Activated CD4-positive, alpha-beta T cell treated with anti-CD3 and anti-CD28 coated beads, Interleukin-2, amount 10 ng/mL, durations not matched to agents 24 days and 14 days (primary cell): ENCODE measurements at regions not wholly inside any gene's neighbourhood (a gene's known extent, or its start where the extent isn't known, plus 50 kb on each side); places are given as distances from the start of the nearest gene placed in this dataset.

Experiments used
- DNase-seq: peaks from one replicate; pipeline ENCODE4 v3.0.0; 2022
- H3K27ac Mint-ChIP-seq: one replicate; pipeline ENCODE4 v1.8.0; 2022; ENCODE audit warnings: mild to moderate bottlenecking, mixed read lengths
- H3K27me3 Mint-ChIP-seq: one replicate; pipeline ENCODE4 v1.8.0; 2022; ENCODE audit warnings: mixed read lengths
- H3K36me3 Mint-ChIP-seq: one replicate; pipeline ENCODE4 v1.8.0; 2022; ENCODE audit warnings: low read depth, mild to moderate bottlenecking, mixed read lengths
- H3K4me1 Mint-ChIP-seq: one replicate; pipeline ENCODE4 v1.8.0; 2021; ENCODE audit warnings: mixed read lengths
- H3K4me3 Mint-ChIP-seq: one replicate; pipeline ENCODE4 v1.8.0; 2022; ENCODE audit warnings: mild to moderate bottlenecking, moderate library complexity, mixed read lengths
- H3K9me3 Mint-ChIP-seq: one replicate; pipeline ENCODE4 v1.8.0; 2021; ENCODE audit warnings: mixed read lengths
- intact Hi-C: fragments of 100-400 bp; cut with micrococcal nuclease; formaldehyde crosslinking; loops from one replicate; pipeline ENCODE4 v1.15.1; 2023

DNA sequence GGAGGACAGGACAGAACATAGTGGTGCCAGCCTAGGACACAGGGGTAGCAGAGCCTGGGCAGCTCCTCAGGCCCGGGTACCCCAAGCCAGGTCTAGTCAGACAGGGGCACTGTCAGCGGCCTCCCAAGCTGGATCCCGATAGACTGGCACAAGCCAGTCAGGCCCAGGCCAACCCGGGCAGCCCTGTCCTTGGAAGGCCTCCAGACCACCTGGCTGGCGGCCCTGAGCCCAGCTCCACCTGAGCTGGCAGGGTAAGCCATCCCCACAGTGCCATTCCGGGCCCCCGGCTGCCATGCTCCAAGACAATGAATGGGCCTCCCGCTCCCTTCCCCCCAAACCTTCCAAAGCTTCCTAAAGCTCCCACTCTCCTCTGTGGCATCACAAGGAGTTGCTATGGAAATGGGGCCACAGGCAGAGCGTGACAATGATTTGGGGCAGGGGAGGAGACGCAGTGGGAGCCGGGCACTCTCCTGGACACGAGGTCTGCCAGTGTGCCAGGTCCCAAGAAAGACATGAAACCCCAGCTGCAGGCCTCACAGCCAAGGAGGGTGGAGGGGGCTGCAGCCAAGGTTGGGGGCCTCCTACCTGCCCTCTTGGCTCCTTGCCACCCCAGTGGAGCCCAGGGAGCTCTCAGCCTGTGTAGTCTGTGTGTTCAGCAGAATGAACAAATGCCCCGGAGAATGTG lies 165.6 kb upstream of the LINGO1 start:
- H3K4me1 Mint-ChIP-seq: peaks cover 4% of the 10 kb centered on the region
- no peaks in the 10 kb centered on the region for H3K9me3 Mint-ChIP-seq
- no peak overlapping the region for H3K4me3 Mint-ChIP-seq
- DNase-seq: no peak
- H3K36me3 Mint-ChIP-seq: no peaks in the 10 kb centered on the region
- intact Hi-C loops: no loop called here
- H3K27ac Mint-ChIP-seq: no peak overlapping the region
- no peaks in the 10 kb centered on the region for H3K27me3 Mint-ChIP-seq

DNA sequence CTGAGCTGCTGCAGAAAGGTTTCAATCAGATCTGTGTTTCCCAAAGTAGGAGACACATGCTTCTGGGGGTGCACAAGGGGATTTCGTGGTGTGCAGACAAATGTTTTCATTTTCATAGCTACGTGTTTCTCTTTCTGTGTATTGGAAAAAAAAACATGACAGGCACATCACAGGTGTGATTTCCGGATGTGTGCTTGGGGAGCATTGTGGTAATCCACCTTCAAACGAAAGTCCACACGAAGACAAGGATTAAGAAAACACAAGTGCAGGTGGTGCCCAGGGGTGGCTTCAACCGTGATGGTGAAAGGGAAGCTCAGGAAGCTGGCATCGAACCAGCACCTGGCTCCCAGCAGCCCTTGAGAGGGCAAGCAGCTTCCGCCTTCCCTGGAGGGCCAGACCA lies 164.6 kb upstream of the LINGO1 start:
- no peak for DNase-seq
- intact Hi-C loops: no loop called here
- Mint-ChIP-seq H3K4me1 (peaks cover 4% of the 10 kb centered on the region), H3K27me3 (no peaks in the 10 kb centered on the region), H3K27ac (no peak overlapping the region), H3K4me3 (no peak overlapping the region), H3K36me3 (no peaks in the 10 kb centered on the region), H3K9me3 (no peaks in the 10 kb centered on the region)

DNA sequence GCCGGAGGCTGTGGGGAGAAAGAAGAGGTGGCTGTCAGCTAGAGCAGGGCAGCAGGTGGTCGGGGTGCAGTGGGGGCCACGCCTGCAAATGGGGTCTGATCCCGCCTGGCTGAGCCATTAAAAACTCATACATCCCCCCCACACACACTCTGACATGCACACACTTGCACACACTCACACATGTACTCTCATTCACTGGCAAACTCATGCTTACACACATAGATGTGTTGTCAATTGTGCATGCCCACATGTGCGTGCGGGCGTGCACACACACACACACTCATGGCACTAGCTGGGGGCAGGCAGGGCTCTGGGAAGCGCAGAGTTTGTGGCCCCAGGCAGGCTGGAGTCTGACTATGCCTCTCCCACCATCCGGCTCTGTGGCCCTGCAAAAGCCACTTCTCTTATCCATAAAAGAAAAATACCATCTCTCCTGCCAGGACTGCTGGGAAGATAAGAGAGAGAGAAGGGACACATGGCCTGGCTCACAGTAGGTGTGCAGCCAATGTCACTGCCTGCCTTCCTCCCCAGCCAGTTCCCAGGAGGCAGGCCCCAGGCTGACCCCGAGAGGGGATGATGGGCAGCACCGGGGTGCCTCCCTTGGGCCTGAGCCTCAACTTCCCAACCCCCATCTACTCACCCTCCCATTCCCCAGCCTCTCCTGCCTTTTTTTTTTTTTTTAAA lies 163.5 kb upstream of the LINGO1 start:
- H3K27me3 Mint-ChIP-seq: no peaks in the 10 kb centered on the region
- H3K4me1 Mint-ChIP-seq: peaks cover 4% of the 10 kb centered on the region
- H3K9me3 Mint-ChIP-seq: no peaks in the 10 kb centered on the region
- DNase-seq: no peak
- no peak overlapping the region for H3K4me3 Mint-ChIP-seq
- no peaks in the 10 kb centered on the region for H3K36me3 Mint-ChIP-seq
- intact Hi-C loops: no loop called here
- no peak overlapping the region for H3K27ac Mint-ChIP-seq

DNA sequence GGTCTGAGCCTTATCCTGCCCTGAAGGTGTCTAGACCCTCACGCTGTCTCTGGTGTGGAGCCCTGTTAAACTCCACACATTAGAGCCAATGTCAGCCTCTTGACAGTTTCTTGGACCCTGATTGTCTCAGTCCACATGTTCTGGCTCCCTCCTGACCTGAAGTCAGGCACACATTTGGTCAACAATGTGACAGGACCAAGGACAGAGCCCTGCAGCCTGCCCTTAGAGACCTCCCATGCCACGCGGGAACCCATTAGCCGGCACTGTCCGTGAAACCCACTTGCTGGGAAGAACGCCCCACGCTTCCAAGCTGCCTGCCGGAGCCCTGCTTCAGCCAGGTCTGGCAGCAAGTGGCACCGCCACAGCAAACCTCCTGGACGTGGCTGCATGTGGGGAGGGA lies 162.7 kb upstream of the LINGO1 start:
- H3K9me3 Mint-ChIP-seq: no peaks in the 10 kb centered on the region

DNA sequence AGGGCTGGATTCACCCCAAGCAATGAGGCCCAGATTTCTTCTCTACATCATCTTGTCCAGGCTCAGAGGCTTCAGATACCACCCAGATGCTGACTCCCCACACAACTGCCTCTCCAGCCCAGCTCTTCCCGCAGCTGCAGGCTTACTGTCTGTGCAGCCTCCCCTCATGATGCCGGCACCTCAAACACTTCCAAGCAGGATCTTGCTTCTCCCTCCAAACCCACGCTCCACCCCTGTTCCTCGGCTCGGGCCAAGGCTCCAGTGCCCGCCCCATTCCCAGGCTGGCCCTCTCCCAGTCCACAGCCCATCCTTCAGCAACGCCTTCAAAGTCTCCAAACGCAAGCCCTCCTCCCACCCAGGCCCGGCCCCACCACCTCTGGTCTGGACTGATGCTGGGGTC lies 159.2 kb upstream of the LINGO1 start:
- no peak for DNase-seq
- H3K9me3 Mint-ChIP-seq: no peaks in the 10 kb centered on the region
- H3K27ac Mint-ChIP-seq: no peak overlapping the region
- H3K4me1 Mint-ChIP-seq: peaks cover 1% of the 10 kb centered on the region
- no peaks in the 10 kb centered on the region for H3K36me3 Mint-ChIP-seq
- H3K27me3 Mint-ChIP-seq: no peaks in the 10 kb centered on the region
- intact Hi-C loops: no loop called here
- no peak overlapping the region for H3K4me3 Mint-ChIP-seq

More for the DNA sequence above, 162.7 kb upstream of the LINGO1 start:
- Mint-ChIP-seq H3K4me1 (peaks cover 4% of the 10 kb centered on the region), H3K4me3 (no peak overlapping the region), H3K27me3 (no peaks in the 10 kb centered on the region), H3K27ac (no peak overlapping the region), H3K36me3 (no peaks in the 10 kb centered on the region)
- no peak for DNase-seq
- intact Hi-C loops: no loop called here

DNA sequence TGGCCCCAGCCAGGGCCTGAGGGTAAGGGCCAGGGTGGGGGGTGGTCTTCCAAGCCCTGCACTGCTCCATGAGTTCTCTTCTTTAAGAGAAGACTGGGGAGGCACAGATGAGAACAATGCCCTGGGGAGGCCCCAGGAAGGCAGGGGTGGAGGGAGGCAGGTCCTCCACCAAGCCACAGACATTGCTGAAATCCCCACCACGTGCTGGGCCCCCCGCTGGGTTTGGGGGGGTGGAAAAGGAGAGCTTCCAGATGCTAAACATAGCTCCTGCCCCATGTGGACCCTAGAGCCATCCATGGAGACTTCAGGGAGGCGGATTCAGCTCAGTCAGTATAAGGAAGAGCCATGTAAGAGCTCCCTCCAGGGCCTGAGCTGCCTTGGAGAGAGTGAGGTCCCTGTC lies 157.8 kb upstream of the LINGO1 start:
- H3K36me3 Mint-ChIP-seq: no peaks in the 10 kb centered on the region
- H3K27me3 Mint-ChIP-seq: no peaks in the 10 kb centered on the region
- no peak for DNase-seq
- no peak overlapping the region for H3K4me3 Mint-ChIP-seq
- intact Hi-C loops: no loop called here
- H3K27ac Mint-ChIP-seq: no peak overlapping the region
- no peaks in the 10 kb centered on the region for H3K4me1 Mint-ChIP-seq
- H3K9me3 Mint-ChIP-seq: no peaks in the 10 kb centered on the region

DNA sequence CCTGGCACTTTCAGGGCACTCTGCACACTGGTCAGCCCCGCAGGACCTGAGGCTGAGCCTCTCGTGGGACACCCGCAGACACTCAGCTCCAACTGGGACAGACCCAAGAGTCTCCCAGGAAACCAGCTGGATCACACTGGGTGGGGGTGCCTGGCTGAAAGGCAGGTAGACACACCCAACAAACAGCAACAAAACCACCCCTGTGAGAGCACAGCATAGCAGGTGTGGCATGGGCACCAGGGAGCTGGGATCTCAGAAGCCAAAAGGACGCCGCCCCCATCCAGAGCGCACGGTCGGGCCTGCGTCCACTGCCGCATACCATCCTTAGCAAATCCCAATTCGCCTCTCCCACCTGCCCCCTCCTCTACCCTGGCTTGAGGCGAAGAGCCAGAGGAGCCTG lies 154.2 kb upstream of the LINGO1 start:
- H3K4me1 Mint-ChIP-seq: no peaks in the 10 kb centered on the region
- intact Hi-C loops: no loop called here

DNA sequence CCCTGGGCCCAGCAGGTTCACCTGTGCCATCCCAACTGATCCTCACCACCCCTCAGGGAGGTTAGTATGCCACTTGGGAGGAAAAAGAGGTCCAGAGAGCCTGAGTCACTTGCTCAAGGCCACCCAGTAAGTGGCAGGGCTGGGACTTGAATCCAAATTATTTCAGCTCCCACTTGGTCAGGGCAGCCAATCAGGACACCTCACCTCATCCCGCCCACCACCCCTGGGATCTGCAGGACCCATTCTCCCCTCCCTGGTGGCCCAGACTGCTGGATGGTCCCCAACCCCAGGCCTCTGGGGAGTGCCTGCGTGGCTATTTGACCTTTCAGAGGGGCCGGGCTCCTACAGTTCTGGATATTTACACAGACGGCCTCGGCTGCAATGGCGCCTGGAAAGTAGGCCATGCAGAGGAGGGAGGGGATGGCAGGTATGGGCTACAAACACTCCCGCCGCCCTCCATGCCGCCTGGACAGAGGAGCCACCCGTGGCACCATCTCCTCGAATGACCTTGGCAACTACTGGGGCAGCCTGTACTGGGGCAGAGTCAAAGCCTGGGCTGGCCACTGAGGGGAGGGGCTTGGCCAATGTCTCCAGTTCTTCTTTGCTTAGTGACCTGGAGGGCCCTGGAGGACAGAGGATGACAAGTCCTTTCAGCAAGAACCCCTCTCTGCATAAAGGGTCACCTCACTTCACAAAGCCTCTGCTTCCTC lies 153.6 kb upstream of the LINGO1 start:
- intact Hi-C loops: no loop called here
- Mint-ChIP-seq H3K4me3 (no peak overlapping the region), H3K36me3 (no peaks in the 10 kb centered on the region), H3K9me3 (no peaks in the 10 kb centered on the region), H3K4me1 (no peaks in the 10 kb centered on the region), H3K27ac (no peak overlapping the region), H3K27me3 (no peaks in the 10 kb centered on the region)
- DNase-seq: no peak

More for the DNA sequence above, 154.2 kb upstream of the LINGO1 start:
- no peaks in the 10 kb centered on the region for H3K9me3 Mint-ChIP-seq
- H3K4me3 Mint-ChIP-seq: no peak overlapping the region
- no peak overlapping the region for H3K27ac Mint-ChIP-seq
- H3K36me3 Mint-ChIP-seq: no peaks in the 10 kb centered on the region
- H3K27me3 Mint-ChIP-seq: no peaks in the 10 kb centered on the region
- DNase-seq: no peak

DNA sequence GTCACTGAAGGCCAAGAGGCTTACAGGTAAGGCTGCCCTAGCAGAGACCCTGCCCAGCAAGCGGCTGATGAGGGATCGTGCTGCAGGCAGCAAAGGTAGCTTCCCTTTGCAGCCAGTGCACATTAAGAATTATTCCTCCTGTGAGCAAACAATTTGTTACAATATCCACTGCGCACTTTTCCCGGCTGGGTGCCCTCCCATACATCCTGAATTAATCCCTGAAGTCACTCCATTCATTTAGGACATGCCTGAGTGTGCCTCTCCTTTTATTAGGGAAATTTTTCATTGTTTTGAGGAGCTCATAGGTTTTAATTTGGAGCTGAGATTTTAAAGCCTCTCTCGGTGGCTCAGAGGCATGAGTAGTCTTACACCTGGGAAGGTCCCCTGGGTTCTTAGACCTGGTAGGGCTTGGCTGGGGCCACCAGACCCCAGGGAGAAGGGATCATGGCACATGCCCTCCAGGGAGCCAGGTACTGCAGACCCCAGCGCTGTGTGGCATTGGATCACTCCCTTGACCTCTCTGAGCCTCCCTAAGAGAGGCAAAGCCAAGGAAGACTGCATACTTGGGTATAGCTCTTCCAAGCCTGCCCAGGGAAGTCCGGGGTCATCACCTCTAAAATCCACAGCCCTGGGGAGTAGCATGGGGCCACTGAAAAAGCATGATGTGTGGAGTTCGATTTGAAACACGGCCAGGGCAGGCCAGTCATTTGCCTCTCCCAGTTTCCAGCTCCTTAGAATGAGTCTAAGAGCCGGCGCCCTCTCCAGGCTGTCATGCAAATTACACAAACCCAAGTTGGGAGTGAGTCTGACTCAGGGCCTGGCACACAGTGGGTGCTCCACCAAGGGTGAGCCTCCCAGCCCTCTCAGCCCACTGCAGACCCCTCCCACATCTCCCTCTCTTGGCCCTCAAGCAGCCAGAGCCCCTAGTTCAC lies 151.9 kb upstream of the LINGO1 start:
- no peaks in the 10 kb centered on the region for H3K4me1 Mint-ChIP-seq
- intact Hi-C loops: no loop called here
- H3K27ac Mint-ChIP-seq: no peak overlapping the region
- no peaks in the 10 kb centered on the region for H3K9me3 Mint-ChIP-seq
- no peaks in the 10 kb centered on the region for H3K27me3 Mint-ChIP-seq
- H3K36me3 Mint-ChIP-seq: no peaks in the 10 kb centered on the region
- DNase-seq: peak; percentile 59
- no peak overlapping the region for H3K4me3 Mint-ChIP-seq

DNA sequence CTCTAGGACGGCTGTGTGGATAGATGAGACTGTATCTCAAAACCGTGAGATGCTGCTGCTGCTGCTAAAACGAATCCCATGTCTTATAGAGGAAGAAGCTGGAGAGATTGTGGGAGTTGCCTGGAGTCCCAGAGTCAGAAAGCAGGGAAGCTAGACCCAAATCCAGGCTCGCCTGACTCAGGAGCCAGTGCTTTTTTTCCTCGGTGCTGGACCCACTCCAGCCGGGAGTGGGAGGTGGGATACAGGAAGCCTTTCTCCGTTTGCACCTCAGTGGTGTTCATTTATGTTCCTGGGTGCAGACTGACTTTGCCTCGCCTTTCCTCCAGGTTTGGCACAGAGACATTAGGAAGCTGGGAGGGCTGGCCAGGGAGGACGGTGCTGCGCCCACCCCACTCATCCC lies 150.9 kb upstream of the LINGO1 start:
- Mint-ChIP-seq H3K27ac (no peak overlapping the region), H3K9me3 (no peaks in the 10 kb centered on the region), H3K4me1 (no peaks in the 10 kb centered on the region), H3K27me3 (peaks cover 3% of the 10 kb centered on the region), H3K4me3 (no peak overlapping the region), H3K36me3 (no peaks in the 10 kb centered on the region)
- no peak for DNase-seq
- intact Hi-C loops: no loop called here

DNA sequence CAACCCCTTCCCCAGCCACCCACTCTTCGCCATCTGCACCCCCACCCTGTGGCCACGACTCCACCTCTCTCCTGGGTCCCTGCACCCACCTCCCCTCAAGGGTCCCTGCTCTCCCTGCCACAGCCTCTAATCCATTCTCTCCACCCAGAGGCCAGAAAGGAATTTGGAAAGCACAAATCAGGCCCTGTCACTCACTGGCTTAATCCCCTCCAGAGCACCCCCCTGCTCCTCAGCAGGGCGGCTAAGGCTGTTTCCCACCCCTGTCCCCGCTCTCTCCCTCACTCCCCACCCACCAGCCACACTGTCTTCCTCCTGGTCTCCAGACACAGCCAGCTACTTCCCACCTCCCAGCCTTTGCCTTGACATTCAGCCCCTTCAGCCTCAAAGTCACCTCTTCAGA lies 150.0 kb upstream of the LINGO1 start:
- no peaks in the 10 kb centered on the region for H3K36me3 Mint-ChIP-seq

DNA sequence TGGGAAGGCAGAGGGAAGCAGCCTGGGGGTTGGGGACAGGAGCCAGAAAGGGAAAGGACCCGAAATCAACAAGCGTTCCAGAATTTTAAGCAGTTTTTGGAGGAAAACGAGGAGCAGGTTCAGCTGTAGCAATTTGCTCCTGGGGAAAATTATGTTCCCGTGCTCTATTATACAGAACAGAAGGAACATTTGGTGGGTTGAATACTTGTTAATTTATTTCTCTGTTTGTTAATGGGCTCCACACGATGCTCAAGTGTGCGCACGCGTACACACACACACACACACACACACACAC lies 149.2 kb upstream of the LINGO1 start:
- H3K4me1 Mint-ChIP-seq: no peaks in the 10 kb centered on the region

More for the DNA sequence above, 150.0 kb upstream of the LINGO1 start:
- Mint-ChIP-seq H3K4me3 (no peak overlapping the region), H3K4me1 (no peaks in the 10 kb centered on the region), H3K27ac (no peak overlapping the region), H3K27me3 (peaks cover 3% of the 10 kb centered on the region), H3K9me3 (no peaks in the 10 kb centered on the region)
- no peak for DNase-seq
- intact Hi-C loops: no loop called here

DNA sequence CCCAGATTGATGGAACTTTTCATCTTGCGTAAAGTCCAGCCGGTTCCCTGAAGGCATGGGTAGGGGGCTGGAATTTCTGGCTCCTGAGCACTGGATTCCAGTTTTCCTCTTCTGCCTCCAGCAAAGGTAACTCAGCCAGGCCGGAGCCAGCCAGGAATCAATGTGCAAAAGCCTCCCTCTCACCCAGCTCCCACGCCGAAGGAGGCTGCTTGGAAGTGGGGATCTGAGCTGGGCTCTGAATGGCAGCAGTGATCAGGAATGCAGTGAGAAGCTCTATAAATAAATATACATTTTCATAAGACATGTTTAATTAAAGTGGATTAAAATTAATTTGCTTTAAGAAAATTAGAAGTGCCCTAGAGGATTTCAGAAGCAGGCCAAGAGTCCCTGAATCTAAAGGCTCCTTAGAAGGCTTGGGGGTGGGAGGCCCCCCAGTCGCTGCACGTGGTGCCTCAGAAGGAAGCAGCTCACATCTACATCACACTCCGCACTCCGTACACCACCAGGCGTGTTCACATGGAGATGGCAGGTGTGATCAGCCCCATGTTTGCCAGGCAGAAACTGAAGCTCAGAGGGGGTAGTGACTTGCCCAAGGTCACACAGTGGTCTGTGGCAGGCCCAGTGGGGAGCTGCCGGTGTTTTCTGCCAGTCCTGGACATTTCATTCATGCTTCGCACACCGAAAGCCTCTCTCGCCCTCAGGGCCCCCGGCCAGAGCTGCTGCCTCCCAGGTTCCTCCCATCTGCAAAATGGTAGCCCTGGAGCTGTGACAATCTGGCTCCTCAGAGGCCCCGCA lies 148.6 kb upstream of the LINGO1 start:
- no peak for DNase-seq
- Mint-ChIP-seq H3K4me3 (no peak overlapping the region), H3K36me3 (no peaks in the 10 kb centered on the region), H3K27me3 (peaks cover 3% of the 10 kb centered on the region), H3K27ac (no peak overlapping the region), H3K4me1 (no peaks in the 10 kb centered on the region), H3K9me3 (no peaks in the 10 kb centered on the region)
- intact Hi-C loops: no loop called here

More for the DNA sequence above, 149.2 kb upstream of the LINGO1 start:
- DNase-seq: no peak
- intact Hi-C loops: no loop called here
- Mint-ChIP-seq H3K27me3 (peaks cover 3% of the 10 kb centered on the region), H3K36me3 (no peaks in the 10 kb centered on the region), H3K9me3 (no peaks in the 10 kb centered on the region), H3K27ac (no peak overlapping the region), H3K4me3 (no peak overlapping the region)
